Tibial nerve (tissue), 3 donors: ENCODE measurements at regions not wholly inside any gene's neighbourhood (a gene's known extent, or its start where the extent isn't known, plus 50 kb on each side); places are given as distances from the start of the nearest gene placed in this dataset.

Experiments used
- CTCF ChIP-seq, 5 experiments: fragments of 200-600 bp in 3 of 5; fragments of 450-650 bp in 2 of 5; sonication (generic) in 3 of 5; IDR thresholded peaks; one replicate each; pipeline ENCODE4 v1.5.1; 2016 to 2019; ENCODE audit warnings: antibody characterized with exemption in 5 of 5, mild to moderate bottlenecking in 3 of 5, moderate library complexity in 2 of 5
- POLR2A ChIP-seq, 2 donors: fragments of 450-650 bp; IDR thresholded peaks; one replicate each; pipeline ENCODE4 v1.6.1; 2017; ENCODE audit warnings: antibody characterized with exemption in 2 of 2, mild to moderate bottlenecking in 2 of 2, moderate library complexity in 2 of 2

GRCh38 chr9:13689925-13690324, 410.4 kb upstream of the MPDZ start:
- TF ChIP-seq CTCF (IDR thresholded peaks at IDR 0.05) = no peak
- TF ChIP-seq POLR2A (IDR thresholded peaks at IDR 0.05) = no peak
